Skeletal muscle cell (primary cell): ENCODE measurements at regions not wholly inside any gene's neighbourhood (a gene's known extent, or its start where the extent isn't known, plus 50 kb on each side); places are given as distances from the start of the nearest gene placed in this dataset.
"Not testable (repeated sequence)": the region's sequence is repeated elsewhere in the genome, so short reads cannot be mapped to it uniquely, and the experiment has no call there.

Experiments used
- DNase-seq: peaks from one replicate; pipeline ENCODE4 v3.0.0-alpha.2; 2010; ENCODE audit warnings: low read depth
- H3K4me3 ChIP-seq: 2 replicates; pipeline ENCODE4 v1.5.1; 2011; ENCODE audit warnings: low read depth, mild to moderate bottlenecking, control low read depth, low read length, moderate library complexity

- H3K4me3 ChIP-seq: no peak overlapping the region
- DNase-seq: no peak
Measured at GRCh38 chr14:43172899-43173548, 1334.1 kb downstream of the FSCB start.

- no peak overlapping the region for H3K4me3 ChIP-seq
- DNase-seq: no peak
Measured at GRCh38 chr14:43169722-43170121, 1337.4 kb downstream of the FSCB start.

- H3K4me3 ChIP-seq: no peak overlapping the region
- DNase-seq: no peak
Measured at GRCh38 chr14:43168371-43168925, 1338.6 kb downstream of the FSCB start.

- H3K4me3 ChIP-seq: no peak overlapping the region
- no peak for DNase-seq
Measured at GRCh38 chr14:43166163-43166562, 1340.9 kb downstream of the FSCB start.

GRCh38 chr14:43165651-43166050 lies 1341.4 kb downstream of the FSCB start:
- no peak for DNase-seq
- H3K4me3 ChIP-seq: no peak overlapping the region

GRCh38 chr14:43161477-43161876 lies 1345.6 kb downstream of the FSCB start:
- no peak overlapping the region for H3K4me3 ChIP-seq
- DNase-seq: no peak

- DNase-seq: no peak
- no peak overlapping the region for H3K4me3 ChIP-seq
Measured at GRCh38 chr14:43157661-43158060, 1349.4 kb downstream of the FSCB start.

GRCh38 chr14:43155924-43156323 lies 1351.2 kb downstream of the FSCB start:
- no peak overlapping the region for H3K4me3 ChIP-seq
- no peak for DNase-seq

- DNase-seq: no peak
- H3K4me3 ChIP-seq: no peak overlapping the region
Measured at GRCh38 chr14:43155258-43155657, 1351.8 kb downstream of the FSCB start.

GRCh38 chr14:43147485-43147884 lies 1359.6 kb downstream of the FSCB start:
- DNase-seq: peak; percentile 21
- H3K4me3 ChIP-seq: no peak overlapping the region

- H3K4me3 ChIP-seq: no peak overlapping the region
- DNase-seq: no peak
Measured at GRCh38 chr14:43145361-43145760, 1361.7 kb downstream of the FSCB start.

- DNase-seq: no peak
Measured at GRCh38 chr14:43143106-43143505, 1364.0 kb downstream of the FSCB start.

GRCh38 chr14:43141636-43142191 lies 1365.4 kb downstream of the FSCB start:
- DNase-seq: no peak
- H3K4me3 ChIP-seq: no peak overlapping the region

More at GRCh38 chr14:43143106-43143505, 1364.0 kb downstream of the FSCB start:
- H3K4me3 ChIP-seq: no peak overlapping the region

GRCh38 chr14:43140453-43140852 lies 1366.6 kb downstream of the FSCB start:
- H3K4me3 ChIP-seq: no peak overlapping the region
- no peak for DNase-seq

- DNase-seq: no peak
- H3K4me3 ChIP-seq: no peak overlapping the region
Measured at GRCh38 chr14:43135877-43136411, 1371.1 kb downstream of the FSCB start.

- no peak overlapping the region for H3K4me3 ChIP-seq
Measured at GRCh38 chr14:43132441-43132840, 1374.6 kb downstream of the FSCB start.

GRCh38 chr14:43128429-43128828 lies 1378.7 kb downstream of the FSCB start:
- not testable (repeated sequence) for DNase-seq

More at GRCh38 chr14:43132441-43132840, 1374.6 kb downstream of the FSCB start:
- DNase-seq: no peak

GRCh38 chr14:43127874-43128273 lies 1379.2 kb downstream of the FSCB start:
- H3K4me3 ChIP-seq, DNase-seq: not testable (repeated sequence)

More at GRCh38 chr14:43128429-43128828, 1378.7 kb downstream of the FSCB start:
- H3K4me3 ChIP-seq: not testable (repeated sequence)

- no peak overlapping the region for H3K4me3 ChIP-seq
- no peak for DNase-seq
Measured at GRCh38 chr14:43123544-43123943, 1383.5 kb downstream of the FSCB start.

- H3K4me3 ChIP-seq: no peak overlapping the region
- DNase-seq: no peak
Measured at GRCh38 chr14:43119672-43120071, 1387.4 kb downstream of the FSCB start.

- H3K4me3 ChIP-seq: no peak overlapping the region
- no peak for DNase-seq
Measured at GRCh38 chr14:43116341-43116740, 1390.7 kb downstream of the FSCB start.
